ENCODE measurements at regions not wholly inside any gene's neighbourhood (a gene's known extent, or its start where the extent isn't known, plus 50 kb on each side); places are given as distances from the start of the nearest gene placed in this dataset.

GRCh38 chr12:132439333-132439904 lies 50.5 kb upstream of the FBRSL1 start:
- Histone ChIP-seq H3K9me2 (replicated peaks; ENCODE audit: control insufficient read depth, low read length) (no peaks in the 10 kb centered on the region), H3K36me3 (ENCODE audit: control insufficient read depth, low read length) (no peaks in the 10 kb centered on the region), H3K9me3 (ENCODE audit: control insufficient read depth, insufficient read depth, low read length) (no peaks in the 10 kb centered on the region), H3K27me3 (ENCODE audit: control insufficient read depth, low read length) (peaks cover 3% of the 10 kb centered on the region; the same call in 1 of the 2 replicates), H4K20me1 (ENCODE audit: control insufficient read depth, insufficient read depth, low read depth, low read length) (no peaks in the 10 kb centered on the region), H3K4me2 (ENCODE audit: low read length) (peak overlapping the region; percentile 41), H3K4me1 (ENCODE audit: control insufficient read depth, low read length) (peaks cover 30% of the 10 kb centered on the region), H3F3A (ENCODE audit: control insufficient read depth, insufficient read depth) (no peaks in the 10 kb centered on the region), H3K27ac (ENCODE audit: low read depth, low read length) (peak overlapping the region; percentile 32; the same call in 1 of the 2 replicates), H3K4me3 (ENCODE audit: low read length) (no peak overlapping the region), H3K79me2 (ENCODE audit: control insufficient read depth, low read length) (no peaks in the 10 kb centered on the region)
- TF ChIP-seq EZH2phosphoT487 (IDR thresholded peaks at IDR 0.05; ENCODE audit: borderline replicate concordance, low read length), result no peak
- peak; percentile 53 for TF ChIP-seq CTCF (IDR thresholded peaks at IDR 0.05; ENCODE audit: low read depth, low read length, poor library complexity, severe bottlenecking)

DNA sequence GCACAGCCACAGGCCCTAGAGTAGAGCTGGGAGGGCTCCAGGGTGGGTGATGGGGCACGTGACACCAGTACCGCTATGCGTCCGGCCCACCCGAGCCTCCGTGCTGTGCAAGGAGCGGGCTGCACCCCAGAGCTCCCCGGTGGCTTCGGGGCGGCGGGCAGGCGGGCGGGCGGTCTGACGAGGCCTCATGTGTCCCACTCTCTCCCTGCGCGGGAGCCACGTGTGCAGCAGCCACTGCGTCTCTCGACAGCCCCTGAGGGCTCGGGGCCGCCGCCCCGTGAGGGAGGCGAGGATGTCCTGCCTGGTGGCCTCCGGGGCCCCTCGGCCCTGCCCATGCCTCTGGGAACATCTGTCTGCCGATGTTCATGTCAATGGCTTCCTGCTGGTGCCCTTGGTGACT lies 51.2 kb upstream of the FBRSL1 start:
- Histone ChIP-seq H3K79me2 (ENCODE audit: control insufficient read depth, low read length) (no peaks in the 10 kb centered on the region), H3K27ac (ENCODE audit: low read depth, low read length) (no peak overlapping the region), H3K9me3 (ENCODE audit: control insufficient read depth, insufficient read depth, low read length) (no peaks in the 10 kb centered on the region), H3F3A (ENCODE audit: control insufficient read depth, insufficient read depth) (no peaks in the 10 kb centered on the region), H3K36me3 (ENCODE audit: control insufficient read depth, low read length) (no peaks in the 10 kb centered on the region), H3K4me3 (ENCODE audit: low read length) (no peak overlapping the region), H3K4me1 (ENCODE audit: control insufficient read depth, low read length) (peaks cover 28% of the 10 kb centered on the region), H4K20me1 (ENCODE audit: control insufficient read depth, insufficient read depth, low read depth, low read length) (no peaks in the 10 kb centered on the region), H3K27me3 (ENCODE audit: control insufficient read depth, low read length) (peaks cover 5% of the 10 kb centered on the region), H3K4me2 (ENCODE audit: low read length) (no peak overlapping the region), H3K9me2 (replicated peaks; ENCODE audit: control insufficient read depth, low read length) (no peaks in the 10 kb centered on the region)
- TF ChIP-seq EZH2phosphoT487 (IDR thresholded peaks at IDR 0.05; ENCODE audit: borderline replicate concordance, low read length) (no peak), CTCF (IDR thresholded peaks at IDR 0.05; ENCODE audit: low read depth, low read length, poor library complexity, severe bottlenecking) (no peak)

GRCh38 chr12:132437943-132438700 lies 51.8 kb upstream of the FBRSL1 start:
- peaks cover 33% of the 10 kb centered on the region for H3K4me1 ChIP-seq (ENCODE audit: control insufficient read depth, low read length)
- H3K9me2 ChIP-seq (replicated peaks; ENCODE audit: control insufficient read depth, low read length), result no peaks in the 10 kb centered on the region
- no peaks in the 10 kb centered on the region for H3K79me2 ChIP-seq (ENCODE audit: control insufficient read depth, low read length)
- no peaks in the 10 kb centered on the region for H3K9me3 ChIP-seq (ENCODE audit: control insufficient read depth, insufficient read depth, low read length)
- H3K4me3 ChIP-seq (ENCODE audit: low read length), result no peak overlapping the region
- no peak for TF ChIP-seq CTCF (IDR thresholded peaks at IDR 0.05; ENCODE audit: low read depth, low read length, poor library complexity, severe bottlenecking)
- TF ChIP-seq EZH2phosphoT487 (IDR thresholded peaks at IDR 0.05; ENCODE audit: borderline replicate concordance, low read length), result no peak
- H3K36me3 ChIP-seq (ENCODE audit: control insufficient read depth, low read length), result no peaks in the 10 kb centered on the region
- H3K27ac ChIP-seq (ENCODE audit: low read depth, low read length), result no peak overlapping the region
- H3K4me2 ChIP-seq (ENCODE audit: low read length), result no peak overlapping the region; the same call in 1 of the 2 replicates
- no peaks in the 10 kb centered on the region for H3F3A ChIP-seq (ENCODE audit: control insufficient read depth, insufficient read depth)
- peaks cover 7% of the 10 kb centered on the region for H3K27me3 ChIP-seq (ENCODE audit: control insufficient read depth, low read length)
- no peaks in the 10 kb centered on the region for H4K20me1 ChIP-seq (ENCODE audit: control insufficient read depth, insufficient read depth, low read depth, low read length)

Data from DOHH2 (cell line).